ENCODE measurements at regions not wholly inside any gene's neighbourhood (a gene's known extent, or its start where the extent isn't known, plus 50 kb on each side); places are given as distances from the start of the nearest gene placed in this dataset.

DNA sequence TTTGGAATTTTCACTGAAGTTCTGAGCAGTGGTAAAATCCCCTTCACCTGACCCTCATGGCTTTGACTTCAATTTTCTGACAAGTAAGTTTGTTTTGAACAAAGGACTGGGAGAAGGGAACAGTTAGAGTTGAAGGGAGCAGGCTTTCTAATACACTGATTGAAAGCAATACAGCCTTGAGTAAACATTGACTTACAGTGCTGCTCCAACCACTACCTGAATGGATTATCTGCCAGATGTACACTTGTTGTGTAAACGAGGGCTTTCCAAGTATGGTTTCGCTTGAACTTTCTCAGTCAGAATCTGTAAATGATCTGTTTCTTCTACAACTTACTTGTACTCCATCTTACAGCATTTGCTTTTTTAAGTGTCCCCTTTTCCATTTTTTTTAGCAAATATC, 1414.9 kb upstream of the NUDT12 start:
- Histone ChIP-seq H3K9me3 (replicated peaks; ENCODE audit: control insufficient read depth, insufficient read depth, low read length) (no peaks in the 10 kb centered on the region), H3K36me3 (ENCODE audit: control insufficient read depth in 2 of 2, extremely low read depth in 1 of 2, insufficient read depth in 2 of 2, low read length in 2 of 2) (no peaks in the 10 kb centered on the region), H3K79me2 (ENCODE audit: control insufficient read depth, insufficient read depth, low read length) (no peaks in the 10 kb centered on the region), H3K4me2 (ENCODE audit: insufficient read depth, low read length) (no peak overlapping the region), H3K9ac (replicated peaks; ENCODE audit: extremely low read depth, insufficient read depth, low read length) (no peak overlapping the region), H3K27me3 (ENCODE audit: control insufficient read depth in 2 of 2, insufficient read depth in 2 of 2, low read length in 2 of 2) (no peaks in the 10 kb centered on the region), H3K4me1 (ENCODE audit: control insufficient read depth, extremely low read depth, insufficient read depth, low read length) (no peaks in the 10 kb centered on the region), H3K9me1 (replicated peaks; ENCODE audit: control insufficient read depth, extremely low read depth, insufficient read depth, low read length) (no peaks in the 10 kb centered on the region), H3K27ac (ENCODE audit: insufficient read depth, low read depth, low read length) (no peak overlapping the region), H4K20me1 (replicated peaks; ENCODE audit: control insufficient read depth, extremely low read depth, insufficient read depth, low read length) (no peaks in the 10 kb centered on the region), H2AFZ (ENCODE audit: low read depth, low read length) (no peak overlapping the region), H3K4me3 (replicated peaks in 1 of 3; ENCODE audit: insufficient read depth in 1 of 3, low read depth in 1 of 3, low read length in 3 of 3) (no peak overlapping the region)
- intact Hi-C loops (cut with micrococcal nuclease), result no loop called here
- no peak for TF ChIP-seq POLR2A (IDR thresholded peaks at IDR 0.05; ENCODE audit: low read depth, low read length)
- FAIRE-seq, result no peak
- dilution Hi-C loops (cut with MboI; ENCODE audit: extremely low pct_ligation_motif_present, low sequenced_read_pairs), result no loop called here
- CTCF ChIA-PET, result no interaction called here
- DNase-seq (ENCODE audit: low read depth, low spot score), result no peak
- no TSS peak for BruUV-seq (replicated peaks)
- POLR2A ChIA-PET, result no interaction called here

DNA sequence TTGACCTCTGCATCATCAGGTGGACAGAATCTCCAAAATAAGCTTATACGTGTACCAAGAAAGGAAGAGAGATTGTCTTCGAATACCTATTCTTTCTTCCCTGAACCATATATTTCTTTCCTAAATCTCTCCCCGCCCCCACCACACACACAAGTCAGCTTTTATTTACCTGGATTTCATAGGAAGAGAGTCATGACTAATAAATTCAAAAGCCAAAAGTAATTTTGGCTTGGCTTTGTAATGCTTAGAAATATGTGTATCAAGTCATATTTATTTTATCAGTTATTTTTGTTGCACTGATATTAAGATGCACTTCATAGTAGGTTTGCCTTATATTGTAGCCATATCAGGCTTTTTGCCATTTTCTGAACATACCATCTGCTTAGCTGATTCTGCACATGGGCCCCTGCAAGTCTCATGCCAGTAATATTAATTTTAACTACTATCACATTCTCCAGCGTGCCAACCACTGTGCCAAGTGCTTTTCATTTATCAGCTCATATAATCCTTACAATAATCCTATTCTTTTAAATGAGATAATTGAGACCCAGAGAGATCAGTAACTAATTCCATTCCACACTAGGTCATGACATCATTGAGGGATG, 1405.3 kb upstream of the NUDT12 start:
- CTCF ChIA-PET, result no interaction called here

More for the DNA sequence above, 1405.3 kb upstream of the NUDT12 start:
- no peak overlapping the region for H3K4me2 ChIP-seq (ENCODE audit: insufficient read depth, low read length)
- no peaks in the 10 kb centered on the region for H3K4me1 ChIP-seq (ENCODE audit: control insufficient read depth, extremely low read depth, insufficient read depth, low read length)
- H3K36me3 ChIP-seq (ENCODE audit: control insufficient read depth in 2 of 2, extremely low read depth in 1 of 2, insufficient read depth in 2 of 2, low read length in 2 of 2), result no peaks in the 10 kb centered on the region
- H3K27me3 ChIP-seq (ENCODE audit: control insufficient read depth in 2 of 2, insufficient read depth in 2 of 2, low read length in 2 of 2), result no peaks in the 10 kb centered on the region
- no peaks in the 10 kb centered on the region for H3K79me2 ChIP-seq (ENCODE audit: control insufficient read depth, insufficient read depth, low read length)
- no peak for DNase-seq (ENCODE audit: low read depth, low spot score)
- no peak overlapping the region for H3K9ac ChIP-seq (replicated peaks; ENCODE audit: extremely low read depth, insufficient read depth, low read length)
- FAIRE-seq, result no peak
- POLR2A ChIA-PET, result no interaction called here
- no TSS peak for BruUV-seq (replicated peaks)
- no peaks in the 10 kb centered on the region for H3K9me1 ChIP-seq (replicated peaks; ENCODE audit: control insufficient read depth, extremely low read depth, insufficient read depth, low read length)
- no peak overlapping the region for H3K4me3 ChIP-seq (replicated peaks in 1 of 3; ENCODE audit: insufficient read depth in 1 of 3, low read depth in 1 of 3, low read length in 3 of 3)
- TF ChIP-seq JUN (IDR thresholded peaks at IDR 0.05; ENCODE audit: borderline replicate concordance, insufficient read depth, insufficient read length, low read depth), result no peak
- no peak for TF ChIP-seq GATA2 (IDR thresholded peaks at IDR 0.05; ENCODE audit: insufficient read depth, insufficient read length, low read depth, low read length)
- TF ChIP-seq POLR2AphosphoS5 (IDR thresholded peaks at IDR 0.05; ENCODE audit: insufficient read depth, low read depth, low read length), result no peak
- TF ChIP-seq FOS (IDR thresholded peaks at IDR 0.05; ENCODE audit: borderline replicate concordance, insufficient read depth, low read length), result no peak
- TF ChIP-seq EZH2 (IDR thresholded peaks at IDR 0.05; ENCODE audit: borderline replicate concordance, low read depth, low read length, severe bottlenecking), result no peak
- TF ChIP-seq, protein P1, sequence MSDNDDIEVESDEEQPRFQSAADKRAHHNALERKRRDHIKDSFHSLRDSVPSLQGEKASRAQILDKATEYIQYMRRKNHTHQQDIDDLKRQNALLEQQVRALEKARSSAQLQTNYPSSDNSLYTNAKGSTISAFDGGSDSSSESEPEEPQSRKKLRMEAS (IDR thresholded peaks at IDR 0.05; ENCODE audit: insufficient read depth, insufficient read length), result no peak
- TF ChIP-seq CTCF (IDR thresholded peaks at IDR 0.05; ENCODE audit: extremely low read depth in 1 of 2, insufficient read depth in 1 of 2, low read depth in 1 of 2, low read length in 2 of 2), result no peak
- no peak for TF ChIP-seq MYC (IDR thresholded peaks at IDR 0.05; ENCODE audit: low read depth, low read length)
- no peak for TF ChIP-seq POLR2A (IDR thresholded peaks at IDR 0.05; ENCODE audit: low read depth, low read length)
- intact Hi-C loops (cut with micrococcal nuclease) (no loop called here), dilution Hi-C loops (cut with MboI; ENCODE audit: extremely low pct_ligation_motif_present, low sequenced_read_pairs) (no loop called here)
- no peak overlapping the region for H3K27ac ChIP-seq (ENCODE audit: insufficient read depth, low read depth, low read length)
- no peaks in the 10 kb centered on the region for H3K9me3 ChIP-seq (replicated peaks; ENCODE audit: control insufficient read depth, insufficient read depth, low read length)
- H4K20me1 ChIP-seq (replicated peaks; ENCODE audit: control insufficient read depth, extremely low read depth, insufficient read depth, low read length), result no peaks in the 10 kb centered on the region
- no peak overlapping the region for H2AFZ ChIP-seq (ENCODE audit: low read depth, low read length)

Measured in endothelial cell of umbilical vein (primary cell).